ENCODE measurements at regions not wholly inside any gene's neighbourhood (a gene's known extent, or its start where the extent isn't known, plus 50 kb on each side); places are given as distances from the start of the nearest gene placed in this dataset.

DNA sequence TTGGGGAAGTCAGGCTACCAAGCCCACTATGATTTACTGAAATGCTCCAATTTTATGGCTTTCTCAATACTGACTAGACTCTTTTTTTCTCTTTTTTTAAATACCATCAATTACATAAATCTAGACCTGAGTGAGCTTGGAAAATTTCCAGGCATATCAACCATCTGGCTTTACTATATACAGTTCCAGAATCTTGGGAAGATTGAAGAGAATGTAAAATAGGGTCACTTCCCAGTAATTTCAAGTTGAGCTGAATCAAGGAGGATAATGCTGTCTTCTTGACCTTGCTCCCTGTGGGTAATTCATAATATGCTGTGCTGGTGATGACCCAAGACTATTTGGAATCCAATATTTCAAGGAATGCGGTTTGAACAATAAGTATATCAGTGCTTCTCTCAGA is 108.1 kb downstream of the MAP3K21 start:
- Histone ChIP-seq H3K36me3 (replicated peaks; ENCODE audit: control insufficient read depth, insufficient read depth, low read length) (no peaks in the 10 kb centered on the region), H3K4me3 (ENCODE audit: insufficient read depth, low read depth, low read length) (no peak overlapping the region), H3K27me3 (ENCODE audit: control insufficient read depth, insufficient read depth, low read length) (no peaks in the 10 kb centered on the region)
- no peak for DNase-seq

DNA sequence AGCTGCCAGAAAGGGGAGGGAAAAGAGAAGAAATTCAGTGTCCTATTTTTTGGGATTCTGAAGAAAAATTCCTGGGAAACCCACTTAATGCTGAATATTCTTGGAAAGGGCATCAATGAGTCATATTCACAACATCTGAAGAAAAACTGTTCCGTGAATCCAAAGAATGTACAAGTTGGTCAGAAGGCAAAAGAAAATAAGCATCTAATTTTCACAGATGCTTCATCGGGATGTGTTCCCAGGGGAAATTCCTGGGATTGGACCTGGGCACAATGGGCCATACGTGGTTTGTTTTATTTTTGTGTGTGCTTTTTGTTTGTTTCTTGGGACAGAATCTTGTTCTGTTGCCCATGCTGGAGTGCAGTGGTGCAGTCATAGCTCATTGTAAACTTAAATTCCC is 112.2 kb downstream of the MAP3K21 start:
- DNase-seq = no peak
- Histone ChIP-seq H3K27me3 (ENCODE audit: control insufficient read depth, insufficient read depth, low read length) (no peaks in the 10 kb centered on the region), H3K4me3 (ENCODE audit: insufficient read depth, low read depth, low read length) (no peak overlapping the region), H3K36me3 (replicated peaks; ENCODE audit: control insufficient read depth, insufficient read depth, low read length) (no peaks in the 10 kb centered on the region)

DNA sequence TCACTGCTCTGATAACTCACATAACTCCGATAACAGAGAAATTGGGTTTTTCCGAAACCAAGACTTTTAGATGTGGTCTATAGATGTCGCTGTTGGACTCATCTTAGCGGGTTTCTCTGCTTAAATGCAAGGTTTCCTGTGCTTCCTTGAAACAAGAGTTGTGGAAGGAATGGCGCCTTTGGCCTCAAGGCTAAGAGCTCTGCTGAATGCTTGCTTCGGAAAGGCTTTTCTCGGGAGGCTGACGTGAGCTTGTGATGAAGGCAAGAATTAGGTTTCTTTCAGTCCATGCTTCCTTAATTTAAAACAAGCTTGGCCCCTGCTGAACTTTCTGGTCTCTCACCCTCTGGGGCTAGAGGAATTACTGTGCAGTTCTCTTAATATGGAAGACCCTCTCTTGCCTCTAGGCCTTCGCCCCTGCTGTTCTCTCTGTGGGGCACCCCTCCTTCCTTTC is 113.5 kb downstream of the MAP3K21 start:
- no peaks in the 10 kb centered on the region for H3K36me3 ChIP-seq (replicated peaks; ENCODE audit: control insufficient read depth, insufficient read depth, low read length)
- H3K4me3 ChIP-seq (ENCODE audit: insufficient read depth, low read depth, low read length) = no peak overlapping the region
- peak; percentile 51 for DNase-seq
- H3K27me3 ChIP-seq (ENCODE audit: control insufficient read depth, insufficient read depth, low read length) = no peaks in the 10 kb centered on the region

DNA sequence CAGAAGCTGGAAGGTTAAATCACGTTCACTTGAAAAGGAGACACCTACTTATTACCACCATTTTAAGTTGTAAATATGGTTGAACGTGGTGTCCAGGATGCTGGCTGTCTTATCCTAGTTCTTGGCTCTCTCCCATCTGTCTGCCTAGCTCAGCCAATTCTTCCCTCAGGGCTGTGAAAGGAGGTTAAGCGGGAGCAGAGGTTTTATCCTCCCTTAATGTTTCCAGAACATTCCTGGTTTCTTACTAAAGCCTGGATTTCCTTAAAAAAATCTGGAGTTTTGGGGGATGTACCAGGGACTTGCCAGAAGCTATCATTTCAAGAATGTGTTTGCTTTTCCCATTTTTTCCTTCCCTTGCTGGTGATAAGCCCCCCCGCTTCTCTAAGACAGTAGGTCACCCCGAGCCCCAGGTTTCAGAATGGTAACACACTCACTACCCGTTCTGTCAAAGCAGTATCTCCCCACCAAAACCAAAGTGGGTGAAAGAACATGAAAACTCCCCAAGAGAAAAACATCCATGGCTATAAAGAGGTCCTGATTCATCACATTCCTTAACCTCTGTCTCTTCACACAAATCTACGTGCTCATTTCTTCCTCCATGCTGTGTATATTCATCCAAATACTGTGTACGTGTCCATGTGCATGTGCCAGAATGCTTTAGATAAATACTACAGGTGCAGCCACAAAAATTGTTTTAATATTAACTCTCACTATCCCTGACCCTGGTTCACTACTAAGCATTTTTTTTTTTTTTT is 114.7 kb downstream of the MAP3K21 start:
- no peak overlapping the region for H3K4me3 ChIP-seq (ENCODE audit: insufficient read depth, low read depth, low read length)
- DNase-seq = no peak
- no peaks in the 10 kb centered on the region for H3K36me3 ChIP-seq (replicated peaks; ENCODE audit: control insufficient read depth, insufficient read depth, low read length)
- H3K27me3 ChIP-seq (ENCODE audit: control insufficient read depth, insufficient read depth, low read length) = no peaks in the 10 kb centered on the region

DNA sequence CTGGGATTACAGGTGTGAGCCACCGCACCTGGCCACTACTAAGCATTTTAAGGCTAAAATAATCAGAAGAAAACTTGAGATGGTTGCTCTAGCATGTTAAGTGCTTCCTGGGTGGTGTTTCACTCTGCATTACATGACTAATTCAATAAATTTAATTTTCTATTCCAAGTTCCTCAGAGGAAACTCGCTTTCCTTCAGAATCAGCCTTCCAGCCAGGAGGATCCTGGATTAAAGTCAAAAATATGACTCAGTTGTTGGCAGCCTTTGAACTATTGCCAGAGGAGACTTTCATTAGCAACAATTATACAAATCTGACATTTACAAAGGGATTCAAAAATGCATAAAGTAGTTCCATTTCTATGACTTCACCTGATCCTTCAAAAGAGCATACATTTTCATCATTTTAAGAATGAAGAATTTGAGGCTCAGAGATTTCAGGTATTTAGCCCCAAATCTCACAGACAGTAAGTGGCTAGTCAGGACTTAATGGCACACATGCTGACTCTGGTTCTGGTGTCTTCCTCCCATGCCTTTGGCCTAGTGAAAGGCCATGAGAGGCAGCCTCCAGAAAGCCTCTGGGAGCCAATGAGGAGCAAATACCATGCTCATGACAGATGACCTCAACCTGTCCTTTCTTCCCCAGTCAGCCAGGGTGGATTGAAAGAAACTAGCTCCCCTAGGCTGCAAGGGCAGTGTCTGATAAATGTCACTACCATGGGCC is 115.7 kb downstream of the MAP3K21 start:
- no peak for DNase-seq
- Histone ChIP-seq H3K36me3 (replicated peaks; ENCODE audit: control insufficient read depth, insufficient read depth, low read length) (no peaks in the 10 kb centered on the region), H3K4me3 (ENCODE audit: insufficient read depth, low read depth, low read length) (no peak overlapping the region), H3K27me3 (ENCODE audit: control insufficient read depth, insufficient read depth, low read length) (no peaks in the 10 kb centered on the region)

DNA sequence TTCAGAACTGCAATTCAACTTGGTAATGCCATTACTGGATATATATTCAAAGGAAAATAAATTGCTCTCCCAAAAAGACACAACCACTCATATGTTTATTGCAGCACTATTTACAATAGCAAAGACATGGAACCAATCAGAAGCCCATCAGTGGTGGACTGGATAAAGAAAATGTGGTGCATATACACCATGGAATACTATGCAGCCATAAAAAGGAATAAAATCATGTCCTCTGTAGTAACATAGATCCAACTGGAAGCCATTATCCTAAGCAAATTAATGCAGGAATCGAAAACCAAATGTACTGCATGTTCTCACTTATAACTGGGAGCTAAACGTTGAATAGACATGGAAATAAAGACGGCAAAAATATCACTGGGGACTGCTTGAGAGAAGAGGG is 117.0 kb downstream of the MAP3K21 start:
- Histone ChIP-seq H3K4me3 (ENCODE audit: insufficient read depth, low read depth, low read length) (no peak overlapping the region), H3K27me3 (ENCODE audit: control insufficient read depth, insufficient read depth, low read length) (no peaks in the 10 kb centered on the region), H3K36me3 (replicated peaks; ENCODE audit: control insufficient read depth, insufficient read depth, low read length) (no peaks in the 10 kb centered on the region)
- no peak for DNase-seq

DNA sequence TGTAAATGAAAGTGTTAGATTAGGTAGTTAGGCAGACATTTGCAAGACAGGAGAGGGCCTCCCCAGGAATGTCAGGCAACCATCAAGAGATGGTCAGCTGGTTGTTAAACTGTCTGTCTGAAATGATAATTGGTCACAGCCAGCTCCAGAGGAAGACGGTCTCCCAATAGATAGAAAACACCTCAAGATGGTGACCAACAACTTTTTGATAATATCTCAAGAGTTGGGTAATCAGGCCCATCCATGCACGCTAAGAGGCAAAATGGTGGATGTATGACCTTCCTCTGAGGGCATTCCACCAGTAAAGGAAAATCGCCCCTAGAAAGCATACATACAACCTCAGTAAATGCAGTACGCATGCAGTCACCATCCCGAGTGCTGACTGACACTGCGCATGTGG is 118.2 kb downstream of the MAP3K21 start:
- no peaks in the 10 kb centered on the region for H3K27me3 ChIP-seq (ENCODE audit: control insufficient read depth, insufficient read depth, low read length)
- no peak for DNase-seq
- H3K4me3 ChIP-seq (ENCODE audit: insufficient read depth, low read depth, low read length) = no peak overlapping the region
- H3K36me3 ChIP-seq (replicated peaks; ENCODE audit: control insufficient read depth, insufficient read depth, low read length) = no peaks in the 10 kb centered on the region

DNA sequence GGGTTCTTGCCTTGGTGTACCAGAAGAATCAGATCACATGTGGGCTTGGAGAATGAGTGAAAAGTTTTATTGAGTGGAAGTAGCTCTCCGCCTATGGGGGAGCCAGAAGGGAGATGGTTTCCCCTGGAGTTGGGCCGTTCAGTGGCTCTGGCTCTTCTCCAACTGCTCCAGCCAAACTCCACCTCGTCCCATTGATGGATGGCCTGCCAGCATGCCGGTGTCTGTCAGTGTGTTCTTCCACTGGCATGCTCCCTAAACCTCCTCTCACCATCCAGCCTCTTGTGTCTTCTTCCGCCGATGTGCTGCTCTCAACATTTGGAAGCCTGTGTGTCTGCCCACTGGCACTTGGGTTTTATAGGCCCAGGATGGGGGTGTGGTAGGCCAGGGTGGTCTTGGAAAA is 119.4 kb downstream of the MAP3K21 start:
- Histone ChIP-seq H3K36me3 (replicated peaks; ENCODE audit: control insufficient read depth, insufficient read depth, low read length) (no peaks in the 10 kb centered on the region), H3K27me3 (ENCODE audit: control insufficient read depth, insufficient read depth, low read length) (no peaks in the 10 kb centered on the region), H3K4me3 (ENCODE audit: insufficient read depth, low read depth, low read length) (no peak overlapping the region)
- no peak for DNase-seq

DNA sequence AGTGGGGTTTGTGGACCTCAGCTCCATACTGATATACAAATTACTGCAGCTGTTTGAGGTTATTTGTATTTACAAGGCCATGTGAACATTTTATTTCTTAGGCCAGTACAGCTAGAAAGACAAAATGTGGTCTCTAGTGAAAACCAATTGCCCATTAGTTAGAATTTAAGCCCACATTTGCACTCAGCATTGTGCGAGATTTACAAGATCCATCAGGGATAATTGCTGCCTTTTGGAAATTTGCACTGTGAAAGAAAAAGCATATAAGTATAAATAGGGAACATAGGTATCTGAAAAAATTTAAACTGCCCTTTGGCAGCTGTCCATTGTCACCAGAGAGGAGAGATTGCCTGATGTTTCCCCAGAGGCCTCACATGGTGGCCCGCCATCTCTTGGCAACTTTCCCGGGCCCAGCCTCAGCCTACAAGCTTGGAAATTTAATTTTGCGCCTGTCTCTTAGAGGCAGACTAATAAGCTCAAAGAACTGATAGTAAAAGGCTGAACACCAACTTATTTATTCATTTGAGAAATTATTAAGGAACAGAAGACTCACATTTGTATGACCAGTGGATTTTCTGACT is 120.7 kb downstream of the MAP3K21 start:
- H3K4me3 ChIP-seq (ENCODE audit: insufficient read depth, low read depth, low read length) = no peak overlapping the region
- no peak for DNase-seq

DNA sequence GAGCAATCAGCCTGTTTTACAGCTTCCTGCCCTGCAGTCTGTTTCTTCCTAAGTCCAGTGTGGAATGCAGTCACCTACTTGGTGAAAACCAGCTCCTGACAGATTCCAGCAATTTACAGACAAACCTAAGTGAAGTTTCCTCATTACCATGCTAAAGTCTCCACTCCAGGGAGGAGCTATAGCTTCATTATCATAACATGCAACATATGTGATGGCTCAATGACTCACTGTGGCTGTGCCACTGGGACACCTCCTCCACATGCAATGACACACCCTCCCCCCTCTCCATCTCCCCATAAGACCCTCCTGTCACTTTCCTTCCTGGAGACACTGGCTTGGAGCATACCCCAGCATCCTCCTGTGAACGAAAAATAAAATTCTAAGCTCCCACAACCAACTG is 125.2 kb downstream of the MAP3K21 start:
- no peak for DNase-seq
- H3K27me3 ChIP-seq (ENCODE audit: control insufficient read depth, insufficient read depth, low read length) = no peaks in the 10 kb centered on the region
- no peak overlapping the region for H3K4me3 ChIP-seq (ENCODE audit: insufficient read depth, low read depth, low read length)
- no peaks in the 10 kb centered on the region for H3K36me3 ChIP-seq (replicated peaks; ENCODE audit: control insufficient read depth, insufficient read depth, low read length)

More for the DNA sequence above, 120.7 kb downstream of the MAP3K21 start:
- Histone ChIP-seq H3K27me3 (ENCODE audit: control insufficient read depth, insufficient read depth, low read length) (no peaks in the 10 kb centered on the region), H3K36me3 (replicated peaks; ENCODE audit: control insufficient read depth, insufficient read depth, low read length) (no peaks in the 10 kb centered on the region)

DNA sequence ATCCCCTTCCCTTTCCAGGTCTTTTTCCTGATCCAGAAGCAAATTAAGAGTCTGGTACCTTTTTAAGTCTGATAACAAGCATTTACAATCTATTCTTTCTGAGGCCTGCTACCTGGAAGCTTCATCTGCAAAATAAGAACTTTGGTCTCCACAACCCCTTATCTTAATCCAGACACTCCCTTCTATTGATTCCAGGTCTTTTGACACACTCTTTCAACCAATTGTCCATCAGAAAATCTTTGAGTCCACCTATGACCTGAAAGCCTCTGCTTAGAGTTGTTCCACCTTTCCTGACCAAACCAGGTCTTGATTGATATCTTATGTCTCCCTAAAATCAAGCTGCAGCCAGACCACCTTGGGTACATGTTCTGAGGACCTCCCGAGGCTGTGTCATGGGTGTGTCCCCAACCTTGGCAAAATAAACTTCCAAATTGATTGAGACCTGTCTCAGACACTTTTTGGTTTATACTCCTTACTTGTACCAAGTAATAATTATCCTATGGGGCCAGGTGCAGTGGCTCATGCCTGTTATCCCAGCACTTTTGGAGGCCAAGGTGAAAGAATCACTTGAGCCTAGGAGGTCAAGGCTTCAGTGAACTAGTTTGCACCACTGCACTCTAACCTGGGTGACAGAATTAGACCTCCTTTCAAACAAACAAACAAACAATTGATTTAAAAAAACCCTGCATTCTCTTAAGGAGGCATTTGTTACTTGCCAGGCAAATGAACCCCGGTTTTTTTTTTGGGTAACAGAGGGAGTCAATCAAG is 126.1 kb downstream of the MAP3K21 start:
- no peak overlapping the region for H3K4me3 ChIP-seq (ENCODE audit: insufficient read depth, low read depth, low read length)
- no peaks in the 10 kb centered on the region for H3K27me3 ChIP-seq (ENCODE audit: control insufficient read depth, insufficient read depth, low read length)
- DNase-seq = no peak
- no peaks in the 10 kb centered on the region for H3K36me3 ChIP-seq (replicated peaks; ENCODE audit: control insufficient read depth, insufficient read depth, low read length)

DNA sequence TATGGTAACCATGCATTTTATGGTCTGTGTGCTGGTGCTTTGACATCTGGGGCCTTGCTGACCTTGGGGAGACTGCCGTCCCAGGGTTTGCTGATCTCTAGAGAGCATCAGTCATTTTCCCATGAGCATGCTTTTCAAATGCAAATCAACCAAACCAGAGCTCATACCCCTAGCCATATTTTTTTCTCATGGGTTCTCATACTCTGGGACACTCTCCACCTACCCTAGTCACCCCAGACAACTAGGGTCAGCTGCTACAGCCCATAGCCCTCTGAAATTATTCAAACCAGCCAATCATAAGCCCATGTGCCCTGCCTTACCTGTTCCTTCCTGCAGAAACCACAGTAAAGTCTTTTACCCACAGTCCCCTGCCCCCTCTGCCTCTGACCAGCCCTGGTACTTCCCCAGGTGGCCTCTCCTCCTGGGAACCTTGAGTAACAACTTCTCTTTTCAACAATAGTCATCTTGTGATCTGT is 132.0 kb downstream of the MAP3K21 start:
- Histone ChIP-seq H3K36me3 (replicated peaks; ENCODE audit: control insufficient read depth, insufficient read depth, low read length) (no peaks in the 10 kb centered on the region), H3K4me3 (ENCODE audit: insufficient read depth, low read depth, low read length) (no peak overlapping the region), H3K27me3 (ENCODE audit: control insufficient read depth, insufficient read depth, low read length) (no peaks in the 10 kb centered on the region)
- no peak for DNase-seq

DNA sequence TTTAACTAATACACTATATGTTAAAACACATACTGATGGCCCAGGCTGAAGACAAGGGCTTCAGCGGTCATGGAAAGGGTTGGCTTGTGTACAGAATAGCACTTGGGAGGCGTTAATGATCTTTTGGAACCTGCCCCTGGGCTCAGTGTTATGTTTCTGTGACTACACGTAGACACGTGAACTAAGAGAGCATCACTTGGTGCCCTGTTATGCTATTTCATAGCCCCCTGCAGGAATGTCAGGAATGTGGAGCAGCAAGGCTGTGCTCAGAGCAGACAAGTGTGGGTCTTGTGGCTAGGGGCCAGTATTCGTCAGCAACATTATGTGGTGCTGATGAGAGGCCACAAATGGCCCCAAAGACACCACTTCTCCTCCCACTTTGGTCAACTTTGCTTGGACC is 132.4 kb downstream of the MAP3K21 start:
- peak; percentile 39 for DNase-seq
- H3K27me3 ChIP-seq (ENCODE audit: control insufficient read depth, insufficient read depth, low read length) = no peaks in the 10 kb centered on the region
- no peaks in the 10 kb centered on the region for H3K36me3 ChIP-seq (replicated peaks; ENCODE audit: control insufficient read depth, insufficient read depth, low read length)
- no peak overlapping the region for H3K4me3 ChIP-seq (ENCODE audit: insufficient read depth, low read depth, low read length)

DNA sequence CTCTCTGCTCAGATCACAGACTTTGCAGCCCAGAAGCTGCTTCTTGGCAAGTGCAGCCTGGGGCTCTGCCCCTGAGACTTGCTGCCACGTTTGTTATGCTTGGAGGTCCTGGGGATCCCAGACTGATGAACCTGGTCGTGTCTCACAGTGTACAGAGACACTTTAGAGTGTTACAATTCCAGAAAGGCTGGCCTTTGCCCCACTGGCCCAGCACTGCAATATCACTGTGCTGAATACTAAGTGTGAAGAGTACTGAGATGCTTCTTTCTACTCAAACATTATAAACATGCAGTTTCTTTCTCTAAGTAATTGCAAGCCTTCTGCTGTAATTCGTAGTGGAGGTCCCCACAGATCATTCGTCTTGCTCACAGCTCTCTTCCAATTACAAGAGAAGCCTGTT is 133.2 kb downstream of the MAP3K21 start:
- H3K36me3 ChIP-seq (replicated peaks; ENCODE audit: control insufficient read depth, insufficient read depth, low read length) = no peaks in the 10 kb centered on the region
- no peaks in the 10 kb centered on the region for H3K27me3 ChIP-seq (ENCODE audit: control insufficient read depth, insufficient read depth, low read length)
- no peak overlapping the region for H3K4me3 ChIP-seq (ENCODE audit: insufficient read depth, low read depth, low read length)
- no peak for DNase-seq
